Bronchial epithelial cell (primary cell): ENCODE measurements at regions not wholly inside any gene's neighbourhood (a gene's known extent, or its start where the extent isn't known, plus 50 kb on each side); places are given as distances from the start of the nearest gene placed in this dataset.
"Not testable (repeated sequence)": the region's sequence is repeated elsewhere in the genome, so short reads cannot be mapped to it uniquely, and the experiment has no call there.

Experiments used
- DNase-seq: peaks from one replicate; pipeline ENCODE4 v3.0.0-alpha.2; 2010; ENCODE audit warnings: low read depth
- FAIRE-seq: peaks from 2 replicates; lab custom pipeline; 2011; peaks lifted over from hg19 to GRCh38; lab: Jason Lieb, UNC
- H3K27me3 ChIP-seq: 2 replicates; pipeline ENCODE4 v1.5.1; 2011; ENCODE audit warnings: low read length; ENCODE audit not compliant: control insufficient read depth, insufficient read depth
- H3K36me3 ChIP-seq: 2 replicates; pipeline ENCODE4 v1.5.1; 2011; ENCODE audit warnings: low read length; ENCODE audit not compliant: control insufficient read depth, insufficient read depth
- H3K4me3 ChIP-seq: 2 replicates; pipeline ENCODE4 v1.5.1; 2011; ENCODE audit warnings: mild to moderate bottlenecking, low read depth, low read length, control low read depth
- TF ChIP-seq, protein P1 (sequence below): IDR thresholded peaks from 2 replicates; pipeline ENCODE4 v1.5.1; 2011; ENCODE audit warnings: mild to moderate bottlenecking, moderate library complexity, low read length, control low read depth, inconsistent platforms; ENCODE audit not compliant: insufficient read depth, severe bottlenecking

DNA sequence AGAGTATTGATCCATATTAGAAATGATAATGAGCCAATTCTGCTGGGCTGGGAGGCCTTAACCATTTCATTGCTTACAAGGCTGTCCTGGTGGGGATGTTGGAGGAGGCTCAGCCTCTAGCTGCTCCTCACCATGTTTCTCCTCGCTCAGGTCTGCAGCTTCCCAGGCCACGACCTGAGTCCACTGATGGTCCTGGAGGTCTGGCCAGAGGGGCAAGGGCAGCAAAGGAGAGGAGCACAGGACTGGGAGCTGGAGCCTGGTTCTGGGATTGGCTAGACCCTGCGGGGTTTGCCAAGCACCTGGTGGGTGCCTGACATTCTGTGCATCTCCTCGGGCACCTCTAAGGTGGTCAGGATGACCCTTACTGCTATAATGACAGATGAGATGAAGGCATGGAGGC lies 92.6 kb downstream of the KIF26A start:
- Histone ChIP-seq H3K4me3 (no peak overlapping the region), H3K36me3 (no peaks in the 10 kb centered on the region), H3K27me3 (no peaks in the 10 kb centered on the region)
- DNase-seq (no peak), FAIRE-seq (no peak)
- TF ChIP-seq, protein P1, sequence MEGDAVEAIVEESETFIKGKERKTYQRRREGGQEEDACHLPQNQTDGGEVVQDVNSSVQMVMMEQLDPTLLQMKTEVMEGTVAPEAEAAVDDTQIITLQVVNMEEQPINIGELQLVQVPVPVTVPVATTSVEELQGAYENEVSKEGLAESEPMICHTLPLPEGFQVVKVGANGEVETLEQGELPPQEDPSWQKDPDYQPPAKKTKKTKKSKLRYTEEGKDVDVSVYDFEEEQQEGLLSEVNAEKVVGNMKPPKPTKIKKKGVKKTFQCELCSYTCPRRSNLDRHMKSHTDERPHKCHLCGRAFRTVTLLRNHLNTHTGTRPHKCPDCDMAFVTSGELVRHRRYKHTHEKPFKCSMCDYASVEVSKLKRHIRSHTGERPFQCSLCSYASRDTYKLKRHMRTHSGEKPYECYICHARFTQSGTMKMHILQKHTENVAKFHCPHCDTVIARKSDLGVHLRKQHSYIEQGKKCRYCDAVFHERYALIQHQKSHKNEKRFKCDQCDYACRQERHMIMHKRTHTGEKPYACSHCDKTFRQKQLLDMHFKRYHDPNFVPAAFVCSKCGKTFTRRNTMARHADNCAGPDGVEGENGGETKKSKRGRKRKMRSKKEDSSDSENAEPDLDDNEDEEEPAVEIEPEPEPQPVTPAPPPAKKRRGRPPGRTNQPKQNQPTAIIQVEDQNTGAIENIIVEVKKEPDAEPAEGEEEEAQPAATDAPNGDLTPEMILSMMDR: no peak

- Histone ChIP-seq H3K4me3 (no peak overlapping the region), H3K27me3 (no peaks in the 10 kb centered on the region), H3K36me3 (no peaks in the 10 kb centered on the region)
- FAIRE-seq: peak; percentile 86
- TF ChIP-seq, protein P1: no peak
- DNase-seq: no peak
Measured at GRCh38 chr14:104232070-104232484, 93.7 kb downstream of the KIF26A start.

- FAIRE-seq, DNase-seq, H3K36me3 ChIP-seq, H3K27me3 ChIP-seq, H3K4me3 ChIP-seq: not testable (repeated sequence)
Measured at GRCh38 chr14:104234007-104234786, 95.8 kb downstream of the KIF26A start.

- no peaks in the 10 kb centered on the region for H3K36me3 ChIP-seq
- DNase-seq (no peak), FAIRE-seq (no peak)
- no peak overlapping the region for H3K4me3 ChIP-seq
- no peaks in the 10 kb centered on the region for H3K27me3 ChIP-seq
- TF ChIP-seq, protein P1: no peak
Measured at GRCh38 chr14:104235686-104236085, 97.3 kb downstream of the KIF26A start.

DNA sequence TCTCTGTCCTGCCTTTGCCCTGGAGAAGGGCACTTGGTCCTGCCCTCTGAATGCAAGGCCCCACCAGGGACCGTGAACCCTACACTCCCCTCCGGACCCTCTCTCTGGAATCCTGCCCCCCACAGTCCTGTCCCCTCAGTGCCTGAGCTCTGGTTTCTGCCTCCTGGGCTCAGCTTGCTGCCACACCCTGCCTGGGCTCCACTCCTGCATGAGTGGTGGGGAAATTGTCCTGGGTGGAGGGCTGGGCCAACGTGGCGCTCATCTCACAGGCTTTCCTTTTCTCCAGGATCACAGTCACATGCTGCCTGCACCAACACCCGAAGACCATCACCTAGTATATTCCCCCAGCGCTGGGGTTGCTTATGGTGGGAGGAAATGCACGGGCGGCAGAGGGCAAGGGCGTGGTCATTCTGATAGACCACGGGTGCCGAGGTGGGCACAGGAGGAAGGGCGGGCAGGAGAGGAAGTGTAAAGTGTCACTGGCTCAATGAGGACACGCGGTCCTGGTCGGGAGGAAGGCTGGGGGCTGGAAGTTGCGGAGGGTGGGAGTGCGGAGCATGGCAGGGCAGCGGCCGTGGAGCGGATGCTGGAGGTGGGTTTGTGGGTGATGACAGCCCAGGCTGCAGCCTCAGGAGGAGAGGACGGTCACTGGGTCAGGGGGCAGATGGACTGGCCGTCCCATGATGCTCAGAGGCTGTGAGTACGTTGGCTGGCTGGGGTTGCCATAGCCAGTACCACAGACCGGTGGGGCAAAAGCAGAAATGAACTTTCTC lies 99.5 kb downstream of the KIF26A start:
- Histone ChIP-seq H3K27me3 (no peaks in the 10 kb centered on the region), H3K4me3 (no peak overlapping the region), H3K36me3 (no peaks in the 10 kb centered on the region)
- no peak for FAIRE-seq
- no peak for DNase-seq
- TF ChIP-seq, protein P1: no peak

DNA sequence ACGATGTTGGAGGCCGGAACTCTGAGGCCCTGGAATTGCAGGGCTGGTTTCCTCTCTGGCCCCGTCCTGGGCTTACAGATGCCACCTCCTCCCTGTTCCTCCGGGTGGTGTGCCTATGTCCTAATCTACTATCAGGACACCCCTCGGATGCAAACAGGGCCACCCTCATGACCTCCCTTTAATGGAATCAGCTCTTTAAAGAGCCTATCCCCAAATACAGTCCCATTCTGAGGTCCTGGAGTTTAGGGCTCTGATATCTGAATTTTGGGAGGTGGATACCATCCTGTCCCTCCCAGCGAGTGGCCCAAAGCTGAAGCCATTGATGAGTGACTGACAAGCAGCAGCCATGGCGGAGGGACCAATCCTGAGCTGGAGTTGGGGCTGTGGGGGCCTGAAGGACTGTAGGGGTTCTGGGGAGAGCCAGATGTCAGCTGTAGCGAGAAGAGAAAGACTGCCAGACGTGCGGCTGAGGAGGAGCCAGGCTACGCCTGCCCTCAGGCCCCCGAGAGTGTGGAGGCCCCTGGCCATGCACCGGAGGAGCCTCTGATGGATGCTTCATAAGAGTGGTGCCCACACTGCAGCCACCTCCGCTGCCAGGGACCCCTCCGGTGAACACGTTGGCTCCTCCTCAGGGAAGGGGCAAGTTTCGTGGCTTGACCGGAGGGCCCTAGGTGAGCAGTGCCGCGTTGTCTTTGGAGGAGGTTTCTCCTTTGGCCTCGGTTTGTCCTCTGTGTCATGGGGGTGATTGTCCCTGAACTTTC lies 100.2 kb downstream of the KIF26A start:
- TF ChIP-seq, protein P1: no peak
- Histone ChIP-seq H3K27me3 (no peaks in the 10 kb centered on the region), H3K36me3 (no peaks in the 10 kb centered on the region), H3K4me3 (no peak overlapping the region)
- DNase-seq (no peak), FAIRE-seq (no peak)
